ENCODE measurements at regions not wholly inside any gene's neighbourhood (a gene's known extent, or its start where the extent isn't known, plus 50 kb on each side); places are given as distances from the start of the nearest gene placed in this dataset.

- TF ChIP-seq POLR2A (IDR thresholded peaks at IDR 0.05) (no peak), CTCF (IDR thresholded peaks at IDR 0.05) (no peak)
Observed at GRCh38 chr11:92349486-92350156, 125.0 kb downstream of the FAT3 start.
